HepG2 (cell line): ENCODE measurements at regions not wholly inside any gene's neighbourhood (a gene's known extent, or its start where the extent isn't known, plus 50 kb on each side); places are given as distances from the start of the nearest gene placed in this dataset.

Source experiments
- GATA4 ChIP-seq: sonication (generic); IDR thresholded peaks from 2 replicates; pipeline ENCODE4 v1.6.1; 2016; ENCODE audit warnings: antibody characterized with exemption, low read depth, borderline replicate concordance
- JDP2 ChIP-seq: sonication (generic); formaldehyde crosslinking; IDR thresholded peaks from 2 replicates; pipeline ENCODE4 v1.8.1; 2022; ENCODE audit warnings: missing genetic modification reagents, borderline replicate concordance
- KLF9 ChIP-seq: IDR thresholded peaks from 2 replicates; pipeline ENCODE4 v1.6.1; 2016; ENCODE audit warnings: low read depth
- KMT2B ChIP-seq: IDR thresholded peaks from 2 replicates; pipeline ENCODE4 v1.6.1; 2016; ENCODE audit warnings: missing genetic modification reagents, missing compliant biosample characterization
- NCOA2 ChIP-seq: sonication (generic); formaldehyde crosslinking; IDR thresholded peaks from 2 replicates; pipeline ENCODE4 v1.8.0; 2022; ENCODE audit warnings: inconsistent platforms
- PHF20 ChIP-seq: sonication (generic); formaldehyde crosslinking; IDR thresholded peaks from 2 replicates; pipeline ENCODE4 v1.5.0; 2020; ENCODE audit warnings: mild to moderate bottlenecking, missing genetic modification reagents
- PPARG ChIP-seq: conservative IDR thresholded peaks from 2 replicates; pipeline ENCODE4 v1.6.1; 2016; ENCODE audit warnings: missing biosample characterization, missing genetic modification reagents
- RAD21 ChIP-seq: fragments of 450-650 bp; formaldehyde crosslinking; IDR thresholded peaks from 2 replicates; pipeline ENCODE4 v1.5.0; 2020; ENCODE audit warnings: mild to moderate bottlenecking
- RBM22 ChIP-seq: fragments of 200-400 bp; formaldehyde crosslinking; optimal IDR thresholded peaks from 2 replicates; pipeline ENCODE3; 2017; ENCODE audit warnings: mild to moderate bottlenecking, low read length, moderate library complexity
- SP2 ChIP-seq: sonication (generic); formaldehyde crosslinking; IDR thresholded peaks from 2 replicates; pipeline ENCODE4 v1.5.1; 2020; ENCODE audit warnings: mild to moderate bottlenecking, missing genetic modification reagents
- TAF1 ChIP-seq: sonication (generic); formaldehyde crosslinking; IDR thresholded peaks from 2 replicates; pipeline ENCODE4 v1.4.0; 2020; ENCODE audit warnings: missing genetic modification reagents
- ZBTB20 ChIP-seq: sonication (generic); formaldehyde crosslinking; IDR thresholded peaks from 2 replicates; pipeline ENCODE4 v1.8.1; 2023; ENCODE audit warnings: missing genetic modification reagents, low read depth, mild to moderate bottlenecking, borderline replicate concordance
- ZBTB38 ChIP-seq: sonication (generic); formaldehyde crosslinking; IDR thresholded peaks from 2 replicates; pipeline ENCODE4 v1.5.1; 2020; ENCODE audit warnings: mild to moderate bottlenecking, missing genetic modification reagents
- ZFP41 ChIP-seq: sonication (generic); formaldehyde crosslinking; IDR thresholded peaks from 2 replicates; pipeline ENCODE4 v1.4.0; 2020; ENCODE audit warnings: mild to moderate bottlenecking, missing genetic modification reagents, borderline replicate concordance
- ZKSCAN5 ChIP-seq: sonication (generic); formaldehyde crosslinking; IDR thresholded peaks from 2 replicates; pipeline ENCODE4 v1.5.1; 2020; ENCODE audit warnings: mild to moderate bottlenecking, missing genetic modification reagents
- ZNF12 ChIP-seq: sonication (generic); formaldehyde crosslinking; IDR thresholded peaks from 2 replicates; pipeline ENCODE4 v1.5.0; 2020; ENCODE audit warnings: missing genetic modification reagents
- ZNF253 ChIP-seq: sonication (generic); formaldehyde crosslinking; IDR thresholded peaks from 2 replicates; pipeline ENCODE4 v1.8.0; 2022; ENCODE audit warnings: mild to moderate bottlenecking, missing genetic modification reagents, borderline replicate concordance
- ZNF547 ChIP-seq: sonication (generic); formaldehyde crosslinking; IDR thresholded peaks from 2 replicates; pipeline ENCODE4 v1.5.1; 2020; ENCODE audit warnings: mild to moderate bottlenecking, missing genetic modification reagents
- ZNF619 ChIP-seq: sonication (generic); formaldehyde crosslinking; IDR thresholded peaks from 2 replicates; pipeline ENCODE4 v1.4.0; 2020; ENCODE audit warnings: mild to moderate bottlenecking, missing genetic modification reagents
- ZNF777 ChIP-seq: sonication (generic); formaldehyde crosslinking; IDR thresholded peaks from 2 replicates; pipeline ENCODE4 v1.4.0; 2020; ENCODE audit warnings: missing genetic modification reagents
- ZSCAN30 ChIP-seq: sonication (generic); formaldehyde crosslinking; IDR thresholded peaks from 2 replicates; pipeline ENCODE4 v1.5.0; 2020; ENCODE audit warnings: mild to moderate bottlenecking, missing genetic modification reagents
- TF ChIP-seq, protein P1 (sequence below): sonication (generic); formaldehyde crosslinking; IDR thresholded peaks from 2 replicates; pipeline ENCODE4 v1.4.0; 2020; ENCODE audit warnings: missing genetic modification reagents
- TF ChIP-seq, protein P2 (sequence below): sonication (generic); formaldehyde crosslinking; IDR thresholded peaks from 2 replicates; pipeline ENCODE4 v1.9.0; 2021; ENCODE audit warnings: missing genetic modification reagents, borderline replicate concordance
- TF ChIP-seq, protein P3 (sequence below): IDR thresholded peaks from 2 replicates; pipeline ENCODE4 v1.6.1; 2016; ENCODE audit warnings: missing biosample characterization, missing genetic modification reagents, low read depth
- TF ChIP-seq, protein P4 (sequence below): sonication (generic); formaldehyde crosslinking; IDR thresholded peaks from 2 replicates; pipeline ENCODE4 v1.4.0; 2020; ENCODE audit warnings: low read depth, mild to moderate bottlenecking, missing genetic modification reagents
- TF ChIP-seq, protein P5 (sequence below): sonication (generic); formaldehyde crosslinking; IDR thresholded peaks from 2 replicates; pipeline ENCODE4 v1.8.0; 2022; ENCODE audit warnings: mild to moderate bottlenecking, missing genetic modification reagents, borderline replicate concordance

DNA sequence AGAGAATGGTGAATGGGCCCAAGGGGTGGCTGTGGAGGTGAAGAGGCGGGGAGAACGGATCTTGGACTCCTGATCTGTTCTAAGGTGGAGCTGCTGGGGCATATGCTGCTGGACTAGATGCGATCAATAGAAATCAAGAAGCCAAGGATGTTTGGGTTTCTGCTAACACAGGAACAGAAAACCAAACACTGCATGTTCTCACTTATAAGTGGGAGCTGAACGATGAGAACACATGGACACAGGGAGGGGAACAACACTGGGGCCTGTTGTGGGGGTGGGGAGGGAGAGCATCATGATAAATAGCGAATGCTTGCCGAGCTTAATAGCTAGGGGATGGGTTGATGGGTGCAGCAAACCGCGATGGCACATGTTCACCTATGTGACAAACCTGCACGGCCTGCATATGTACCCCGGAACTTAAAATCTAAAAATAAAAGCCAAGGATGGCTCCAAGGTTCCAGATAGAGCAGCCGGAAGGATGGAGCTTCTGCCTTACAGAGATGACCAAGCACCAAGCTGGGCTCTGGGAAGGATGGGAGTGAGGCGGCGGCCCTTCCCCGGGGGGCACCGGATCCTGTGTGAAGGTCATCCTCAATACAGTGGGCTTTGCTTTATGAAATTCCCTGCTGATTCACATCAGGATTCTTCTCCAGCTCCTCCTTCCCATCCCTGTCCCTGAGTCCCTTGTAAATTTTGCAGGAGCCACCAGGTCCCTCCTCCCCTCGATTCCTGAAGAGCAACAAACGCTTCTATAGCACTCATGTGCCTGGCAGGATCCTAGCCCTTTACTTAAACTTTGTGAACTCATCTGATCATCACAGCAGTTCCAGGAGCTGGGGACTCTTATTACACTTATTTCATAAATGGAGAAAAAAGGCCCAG is 109.2 kb upstream of the PTPN1 start (continued):
- TF ChIP-seq NCOA2 (CRISPR knock-in tag) (no peak), KLF9 (CRISPR knock-in tag) (no peak), ZBTB38 (CRISPR knock-in tag) (no peak; the same call in 1 of the 2 replicates), TAF1 (no peak; the same call in 1 of the 2 replicates), ZNF547 (no peak), RAD21 (CRISPR knock-in tag) (no peak), PPARG (no peak), RBM22 (no peak), ZNF12 (CRISPR knock-in tag) (no peak), ZSCAN30 (CRISPR knock-in tag) (0 out of 2 replicates have a peak, but pooled peaks have one; percentile 65), GATA4 (no peak), ZNF619 (CRISPR knock-in tag) (no peak; the same call in 1 of the 2 replicates), SP2 (CRISPR knock-in tag) (no peak; the same call in 1 of the 2 replicates), KMT2B (CRISPR knock-in tag) (no peak), PHF20 (0 out of 2 replicates have a peak, but pooled peaks have one; percentile 7), ZKSCAN5 (CRISPR knock-in tag) (no peak), JDP2 (CRISPR knock-in tag) (no peak), ZNF777 (CRISPR knock-in tag) (no peak), ZBTB20 (CRISPR knock-in tag) (no peak), ZNF253 (CRISPR knock-in tag) (no peak), ZFP41 (CRISPR knock-in tag) (no peak)
- TF ChIP-seq, protein P1, sequence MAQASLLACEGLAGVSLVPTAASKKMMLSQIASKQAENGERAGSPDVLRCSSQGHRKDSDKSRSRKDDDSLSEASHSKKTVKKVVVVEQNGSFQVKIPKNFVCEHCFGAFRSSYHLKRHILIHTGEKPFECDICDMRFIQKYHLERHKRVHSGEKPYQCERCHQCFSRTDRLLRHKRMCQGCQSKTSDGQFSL (CRISPR knock-in tag) = no peak
- TF ChIP-seq, protein P2, sequence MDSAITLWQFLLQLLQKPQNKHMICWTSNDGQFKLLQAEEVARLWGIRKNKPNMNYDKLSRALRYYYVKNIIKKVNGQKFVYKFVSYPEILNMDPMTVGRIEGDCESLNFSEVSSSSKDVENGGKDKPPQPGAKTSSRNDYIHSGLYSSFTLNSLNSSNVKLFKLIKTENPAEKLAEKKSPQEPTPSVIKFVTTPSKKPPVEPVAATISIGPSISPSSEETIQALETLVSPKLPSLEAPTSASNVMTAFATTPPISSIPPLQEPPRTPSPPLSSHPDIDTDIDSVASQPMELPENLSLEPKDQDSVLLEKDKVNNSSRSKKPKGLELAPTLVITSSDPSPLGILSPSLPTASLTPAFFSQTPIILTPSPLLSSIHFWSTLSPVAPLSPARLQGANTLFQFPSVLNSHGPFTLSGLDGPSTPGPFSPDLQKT (CRISPR knock-in tag) = no peak
- TF ChIP-seq, protein P3, sequence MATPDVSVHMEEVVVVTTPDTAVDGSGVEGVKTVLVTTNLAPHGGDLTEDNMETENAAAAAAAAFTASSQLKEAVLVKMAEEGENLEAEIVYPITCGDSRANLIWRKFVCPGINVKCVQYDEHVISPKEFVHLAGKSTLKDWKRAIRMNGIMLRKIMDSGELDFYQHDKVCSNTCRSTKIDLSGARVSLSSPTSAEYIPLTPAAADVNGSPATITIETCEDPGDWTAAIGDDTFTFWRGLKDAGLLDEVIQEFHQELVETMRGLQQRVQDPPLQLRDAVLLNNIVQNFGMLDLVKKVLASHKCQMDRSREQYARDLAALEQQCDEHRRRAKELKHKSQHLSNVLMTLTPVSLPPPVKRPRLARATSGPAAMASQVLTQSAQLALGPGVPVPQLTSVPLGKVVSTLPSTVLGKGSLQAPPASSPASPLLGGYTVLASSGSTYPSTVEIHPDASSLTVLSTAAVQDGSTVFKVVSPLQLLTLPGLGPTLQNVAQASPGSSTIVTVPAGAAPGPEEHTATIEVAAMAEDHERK (CRISPR knock-in tag) = no peak
- TF ChIP-seq, protein P4, sequence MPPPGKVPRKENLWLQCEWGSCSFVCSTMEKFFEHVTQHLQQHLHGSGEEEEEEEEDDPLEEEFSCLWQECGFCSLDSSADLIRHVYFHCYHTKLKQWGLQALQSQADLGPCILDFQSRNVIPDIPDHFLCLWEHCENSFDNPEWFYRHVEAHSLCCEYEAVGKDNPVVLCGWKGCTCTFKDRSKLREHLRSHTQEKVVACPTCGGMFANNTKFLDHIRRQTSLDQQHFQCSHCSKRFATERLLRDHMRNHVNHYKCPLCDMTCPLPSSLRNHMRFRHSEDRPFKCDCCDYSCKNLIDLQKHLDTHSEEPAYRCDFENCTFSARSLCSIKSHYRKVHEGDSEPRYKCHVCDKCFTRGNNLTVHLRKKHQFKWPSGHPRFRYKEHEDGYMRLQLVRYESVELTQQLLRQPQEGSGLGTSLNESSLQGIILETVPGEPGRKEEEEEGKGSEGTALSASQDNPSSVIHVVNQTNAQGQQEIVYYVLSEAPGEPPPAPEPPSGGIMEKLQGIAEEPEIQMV (CRISPR knock-in tag) = no peak; the same call in 1 of the 2 replicates
- TF ChIP-seq, protein P5, sequence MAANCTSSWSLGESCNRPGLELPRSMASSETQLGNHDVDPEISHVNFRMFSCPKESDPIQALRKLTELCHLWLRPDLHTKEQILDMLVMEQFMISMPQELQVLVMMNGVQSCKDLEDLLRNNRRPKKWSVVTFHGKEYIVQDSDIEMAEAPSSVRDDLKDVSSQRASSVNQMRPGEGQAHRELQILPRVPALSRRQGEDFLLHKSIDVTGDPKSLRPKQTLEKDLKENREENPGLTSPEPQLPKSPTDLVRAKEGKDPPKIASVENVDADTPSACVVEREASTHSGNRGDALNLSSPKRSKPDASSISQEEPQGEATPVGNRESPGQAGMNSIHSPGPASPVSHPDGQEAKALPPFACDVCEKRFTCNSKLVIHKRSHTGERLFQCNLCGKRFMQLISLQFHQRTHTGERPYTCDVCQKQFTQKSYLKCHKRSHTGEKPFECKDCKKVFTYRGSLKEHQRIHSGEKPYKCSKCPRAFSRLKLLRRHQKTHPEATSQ (CRISPR knock-in tag) = no peak
